ENCODE measurements at regions not wholly inside any gene's neighbourhood (a gene's known extent, or its start where the extent isn't known, plus 50 kb on each side); places are given as distances from the start of the nearest gene placed in this dataset.
"Not testable (repeated sequence)": the region's sequence is repeated elsewhere in the genome, so short reads cannot be mapped to it uniquely, and the experiment has no call there.

DNA sequence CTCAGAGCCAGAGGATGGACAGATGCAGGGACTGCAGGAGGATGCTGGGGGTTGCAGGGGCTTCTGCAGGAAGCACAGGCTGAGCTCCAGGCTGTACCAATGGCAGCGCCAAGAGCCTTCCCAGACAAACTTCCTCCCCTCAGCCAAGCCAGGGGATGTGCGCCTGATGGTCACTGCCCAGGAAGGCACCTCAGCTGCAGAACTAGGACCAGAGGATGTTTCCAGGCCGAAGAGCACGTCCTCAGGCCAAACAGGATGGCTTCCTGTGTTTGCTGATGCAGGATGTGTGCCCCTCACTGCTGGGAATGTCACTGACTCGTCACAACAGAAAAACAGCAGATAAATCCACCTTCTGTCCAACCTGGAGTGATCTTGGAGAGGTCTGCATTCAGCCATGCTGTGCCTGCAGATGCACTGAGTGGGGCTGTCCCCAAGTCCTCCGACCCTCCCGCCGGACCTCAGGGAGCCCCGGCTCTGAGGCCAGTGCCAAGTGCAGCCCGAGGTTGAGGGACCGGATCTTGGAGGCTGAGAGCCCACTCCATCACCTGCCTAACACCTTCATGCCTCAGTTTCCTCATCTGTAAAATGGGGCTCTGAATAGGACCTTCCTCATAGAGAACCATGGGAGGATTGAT is 152.5 kb upstream of the CHST15 start:
- H3K4me3 ChIP-seq (ENCODE audit: low read depth, low read length) = no peak overlapping the region
- no peak for DNase-seq (ENCODE audit: low read depth)
- TF ChIP-seq, protein P1, sequence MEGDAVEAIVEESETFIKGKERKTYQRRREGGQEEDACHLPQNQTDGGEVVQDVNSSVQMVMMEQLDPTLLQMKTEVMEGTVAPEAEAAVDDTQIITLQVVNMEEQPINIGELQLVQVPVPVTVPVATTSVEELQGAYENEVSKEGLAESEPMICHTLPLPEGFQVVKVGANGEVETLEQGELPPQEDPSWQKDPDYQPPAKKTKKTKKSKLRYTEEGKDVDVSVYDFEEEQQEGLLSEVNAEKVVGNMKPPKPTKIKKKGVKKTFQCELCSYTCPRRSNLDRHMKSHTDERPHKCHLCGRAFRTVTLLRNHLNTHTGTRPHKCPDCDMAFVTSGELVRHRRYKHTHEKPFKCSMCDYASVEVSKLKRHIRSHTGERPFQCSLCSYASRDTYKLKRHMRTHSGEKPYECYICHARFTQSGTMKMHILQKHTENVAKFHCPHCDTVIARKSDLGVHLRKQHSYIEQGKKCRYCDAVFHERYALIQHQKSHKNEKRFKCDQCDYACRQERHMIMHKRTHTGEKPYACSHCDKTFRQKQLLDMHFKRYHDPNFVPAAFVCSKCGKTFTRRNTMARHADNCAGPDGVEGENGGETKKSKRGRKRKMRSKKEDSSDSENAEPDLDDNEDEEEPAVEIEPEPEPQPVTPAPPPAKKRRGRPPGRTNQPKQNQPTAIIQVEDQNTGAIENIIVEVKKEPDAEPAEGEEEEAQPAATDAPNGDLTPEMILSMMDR (IDR thresholded peaks at IDR 0.05; ENCODE audit: insufficient read depth, low read depth, low read length, missing control alignments) = no peak

DNA sequence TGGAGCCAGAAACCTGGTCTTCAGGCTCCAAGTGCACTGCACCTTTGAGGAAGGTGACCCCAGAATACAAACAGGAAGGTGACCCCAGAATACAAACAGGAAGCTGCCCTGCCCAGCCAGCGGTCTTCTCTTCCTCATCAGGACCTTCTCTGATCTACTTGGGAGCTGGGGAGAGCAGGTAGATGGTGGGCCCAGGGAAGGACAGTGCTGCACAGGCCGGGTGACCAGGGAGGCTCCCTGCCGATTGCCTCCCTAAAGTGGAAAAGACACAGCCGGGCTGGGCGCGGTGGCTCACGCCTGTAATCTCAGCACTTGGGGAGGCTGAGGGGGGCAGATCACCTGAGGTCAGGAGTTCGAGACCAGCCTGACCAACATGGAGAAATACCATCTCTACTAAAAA is 151.8 kb upstream of the CHST15 start:
- TF ChIP-seq, protein P1 (IDR thresholded peaks at IDR 0.05; ENCODE audit: insufficient read depth, low read depth, low read length, missing control alignments) = no peak
- no peak for DNase-seq (ENCODE audit: low read depth)
- no peak overlapping the region for H3K4me3 ChIP-seq (ENCODE audit: low read depth, low read length)

DNA sequence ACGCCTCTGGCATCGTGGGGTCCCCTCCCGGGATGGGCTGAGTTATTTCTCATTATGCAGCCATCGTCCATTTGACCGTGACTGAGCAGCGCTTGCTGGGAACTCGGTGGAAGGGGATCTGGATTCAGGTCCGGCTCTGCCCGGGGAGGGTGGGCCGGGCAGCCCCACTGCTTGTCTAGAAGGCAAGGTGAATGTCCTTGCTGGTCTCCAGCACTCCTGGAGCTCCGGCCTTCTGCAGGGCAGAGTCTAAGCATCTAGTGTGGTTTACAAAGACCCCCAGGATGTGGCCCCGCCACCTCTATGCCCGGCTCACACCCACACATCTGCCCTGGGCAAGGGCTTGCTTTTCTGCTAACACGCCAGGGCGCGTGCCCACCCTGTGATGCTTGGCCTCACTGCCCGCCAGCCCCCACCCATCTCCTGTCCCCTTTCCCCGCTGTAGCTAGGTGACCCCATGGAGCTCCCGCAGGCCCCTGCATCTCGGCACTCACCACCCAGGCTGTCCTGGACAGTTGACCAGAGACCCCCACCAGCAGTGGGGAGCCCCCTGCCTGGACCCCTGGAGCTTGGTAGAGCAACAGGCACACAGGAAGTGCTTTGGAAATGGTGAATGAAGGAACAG is 151.0 kb upstream of the CHST15 start:
- DNase-seq (ENCODE audit: low read depth) = no peak
- TF ChIP-seq, protein P1 (IDR thresholded peaks at IDR 0.05; ENCODE audit: insufficient read depth, low read depth, low read length, missing control alignments) = no peak
- H3K4me3 ChIP-seq (ENCODE audit: low read depth, low read length) = no peak overlapping the region

DNA sequence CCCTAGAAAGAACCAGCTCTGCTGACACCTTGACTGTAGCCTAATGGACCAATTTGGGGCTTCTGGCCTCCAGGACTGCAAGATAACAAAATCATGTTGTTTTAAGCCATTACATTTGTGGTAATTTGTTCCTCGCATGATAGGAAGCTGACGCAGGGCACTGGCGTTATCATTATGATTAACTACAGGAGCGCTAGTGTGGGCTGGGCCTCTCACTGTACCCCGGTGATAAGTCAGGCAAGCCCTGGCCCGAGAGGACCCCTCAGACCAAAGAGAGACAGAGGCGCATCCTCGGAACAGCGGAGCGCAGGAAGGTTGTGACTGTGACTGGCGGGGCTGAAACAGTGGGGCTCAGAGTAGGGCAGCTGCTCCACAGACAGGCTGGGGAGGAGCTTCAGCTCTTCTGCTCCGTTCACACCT is 150.3 kb upstream of the CHST15 start:
- no peak overlapping the region for H3K4me3 ChIP-seq (ENCODE audit: low read depth, low read length)
- TF ChIP-seq, protein P1 (IDR thresholded peaks at IDR 0.05; ENCODE audit: insufficient read depth, low read depth, low read length, missing control alignments) = no peak

DNA sequence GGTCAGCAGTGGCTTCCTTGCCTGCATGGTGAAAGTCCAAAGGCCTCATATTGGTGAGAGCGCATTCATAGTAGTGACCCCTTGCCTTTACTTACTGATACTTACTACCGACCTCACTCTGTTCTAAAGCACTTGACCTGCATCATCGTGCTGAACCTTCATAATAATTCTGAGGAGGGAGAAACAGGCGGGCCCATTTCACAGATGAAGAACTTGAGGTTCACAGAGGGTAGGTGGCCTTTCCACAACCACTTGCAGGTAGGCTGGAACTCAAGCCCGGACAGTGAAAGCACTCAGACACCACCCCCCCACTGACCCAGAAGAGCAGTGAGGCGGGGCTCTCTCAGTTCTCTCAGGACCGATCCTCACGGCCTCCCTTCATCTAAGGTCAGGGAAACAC is 149.4 kb upstream of the CHST15 start:
- DNase-seq (ENCODE audit: low read depth) = no peak
- TF ChIP-seq, protein P1 (IDR thresholded peaks at IDR 0.05; ENCODE audit: insufficient read depth, low read depth, low read length, missing control alignments) = no peak
- H3K4me3 ChIP-seq (ENCODE audit: low read depth, low read length) = no peak overlapping the region

More for the DNA sequence above, 150.3 kb upstream of the CHST15 start:
- DNase-seq (ENCODE audit: low read depth) = no peak

DNA sequence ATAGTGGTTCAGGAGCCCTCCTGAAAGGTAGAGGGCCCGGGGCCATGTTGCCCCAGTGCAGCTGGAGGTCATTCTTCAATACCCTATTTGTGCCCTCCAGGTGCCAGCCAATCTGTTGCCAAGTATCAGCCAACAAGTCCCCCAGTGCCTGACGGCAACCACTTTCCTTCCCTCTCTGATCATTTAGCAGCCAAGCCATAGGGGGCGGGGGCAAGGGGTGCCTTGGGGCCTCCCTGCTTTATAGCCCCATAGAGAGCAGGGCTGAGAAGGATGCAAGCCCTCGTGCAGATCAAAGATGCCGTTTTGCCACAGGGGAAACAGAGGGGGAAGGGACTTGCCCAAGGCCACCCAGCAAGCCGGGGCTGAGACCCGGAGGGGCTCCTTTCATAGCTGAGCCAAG is 149.0 kb upstream of the CHST15 start:
- TF ChIP-seq, protein P1 (IDR thresholded peaks at IDR 0.05; ENCODE audit: insufficient read depth, low read depth, low read length, missing control alignments) = no peak
- DNase-seq (ENCODE audit: low read depth) = no peak
- H3K4me3 ChIP-seq (ENCODE audit: low read depth, low read length) = no peak overlapping the region

DNA sequence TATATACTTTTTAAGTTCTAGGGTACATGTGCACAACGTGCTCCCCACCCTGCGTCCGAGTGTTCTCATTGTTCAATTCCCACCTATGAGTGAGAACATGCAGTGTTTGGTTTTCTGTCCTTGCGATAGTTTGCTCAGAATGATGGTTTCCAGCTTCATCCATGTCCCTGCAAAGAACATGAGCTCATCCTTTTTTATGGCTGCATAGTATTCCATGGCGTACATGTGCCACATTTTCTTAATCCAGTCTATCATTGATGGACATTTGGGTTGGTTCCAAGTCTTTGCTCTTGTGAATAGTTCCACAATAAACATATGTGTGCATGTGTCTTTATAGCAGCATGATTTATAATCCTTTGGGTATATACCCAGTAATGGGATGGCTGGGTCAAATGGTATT is 148.1 kb upstream of the CHST15 start:
- not testable (repeated sequence) for DNase-seq (ENCODE audit: low read depth); H3K4me3 ChIP-seq (ENCODE audit: low read depth, low read length)

All from GM12865 (cell line).